CD4-positive, alpha-beta T cell treated with Interleukin-2 at 100 ng/mL for 4 hours (primary cell): ENCODE measurements at regions not wholly inside any gene's neighbourhood (a gene's known extent, or its start where the extent isn't known, plus 50 kb on each side); places are given as distances from the start of the nearest gene placed in this dataset.
"Not testable (repeated sequence)": the region's sequence is repeated elsewhere in the genome, so short reads cannot be mapped to it uniquely, and the experiment has no call there.

Source experiments
- DNase-seq: peaks from one replicate; pipeline ENCODE4 v3.0.0-alpha.2; 2020; ENCODE audit warnings: low spot score

- DNase-seq = no peak
Observed at GRCh38 chr5:21051945-21052344, 1063.9 kb upstream of the CDH18 start.

- no peak for DNase-seq
Observed at GRCh38 chr5:21049901-21050300, 1061.9 kb upstream of the CDH18 start.

GRCh38 chr5:21030981-21031380 is 1043.0 kb upstream of the CDH18 start:
- DNase-seq = no peak

GRCh38 chr5:21024966-21025365 is 1037.0 kb upstream of the CDH18 start:
- no peak for DNase-seq

GRCh38 chr5:21013237-21013636 is 1025.2 kb upstream of the CDH18 start:
- no peak for DNase-seq

- no peak for DNase-seq
Observed at GRCh38 chr5:21007781-21008180, 1019.8 kb upstream of the CDH18 start.

- not testable (repeated sequence) for DNase-seq
Observed at GRCh38 chr5:20988933-20989332, 1000.9 kb upstream of the CDH18 start.

- no peak for DNase-seq
Observed at GRCh38 chr5:20985754-20986153, 997.8 kb upstream of the CDH18 start.

GRCh38 chr5:20974426-20974825 is 986.4 kb upstream of the CDH18 start:
- DNase-seq = no peak

- no peak for DNase-seq
Observed at GRCh38 chr5:20972419-20972925, 984.5 kb upstream of the CDH18 start.

GRCh38 chr5:20959347-20959746 is 971.3 kb upstream of the CDH18 start:
- DNase-seq = no peak

- DNase-seq = no peak
Observed at GRCh38 chr5:20958641-20959040, 970.6 kb upstream of the CDH18 start.

GRCh38 chr5:20956134-20956533 is 968.1 kb upstream of the CDH18 start:
- no peak for DNase-seq

- DNase-seq = no peak
Observed at GRCh38 chr5:20949636-20950035, 961.6 kb upstream of the CDH18 start.

GRCh38 chr5:20943183-20943971 is 955.4 kb upstream of the CDH18 start:
- not testable (repeated sequence) for DNase-seq

GRCh38 chr5:20942603-20943002 is 954.6 kb upstream of the CDH18 start:
- not testable (repeated sequence) for DNase-seq

- not testable (repeated sequence) for DNase-seq
Observed at GRCh38 chr5:20940786-20941185, 952.8 kb upstream of the CDH18 start.

GRCh38 chr5:20890936-20891335 is 902.9 kb upstream of the CDH18 start:
- DNase-seq = not testable (repeated sequence)

- not testable (repeated sequence) for DNase-seq
Observed at GRCh38 chr5:20875726-20876125, 887.7 kb upstream of the CDH18 start.

GRCh38 chr5:20865892-20866291 is 877.9 kb upstream of the CDH18 start:
- DNase-seq = not testable (repeated sequence)

- DNase-seq = no peak
Observed at GRCh38 chr5:20833081-20833627, 845.2 kb upstream of the CDH18 start.

GRCh38 chr5:20832204-20833080 is 844.4 kb upstream of the CDH18 start:
- no peak for DNase-seq

- DNase-seq = not testable (repeated sequence)
Observed at GRCh38 chr5:20825951-20826350, 838.0 kb upstream of the CDH18 start.
